ENCODE measurements at regions not wholly inside any gene's neighbourhood (a gene's known extent, or its start where the extent isn't known, plus 50 kb on each side); places are given as distances from the start of the nearest gene placed in this dataset.

GRCh38 chr2:213221957-213222356, 62.3 kb upstream of the SPAG16 start:
- Histone ChIP-seq H3K27me3 (replicated peaks in 1 of 2; ENCODE audit: control insufficient read depth in 2 of 2, insufficient read depth in 2 of 2, low read length in 1 of 2) (no peaks in the 10 kb centered on the region), H3K4me2 (ENCODE audit: control insufficient read depth, insufficient read depth) (no peak overlapping the region), H3K9ac (ENCODE audit: control insufficient read depth, insufficient read depth, low read length) (no peak overlapping the region), H3K4me3 (no peak overlapping the region), H3K79me2 (ENCODE audit: control insufficient read depth, insufficient read depth, low read length) (no peaks in the 10 kb centered on the region), H3K9me3 (replicated peaks; ENCODE audit: control insufficient read depth, insufficient read depth, low read length) (no peaks in the 10 kb centered on the region; the same call in 2 of the 3 replicates), H3K27ac (ENCODE audit: control insufficient read depth, insufficient read depth) (no peak overlapping the region), H2AFZ (ENCODE audit: control insufficient read depth, low read depth, low read length) (no peak overlapping the region), H3K4me1 (ENCODE audit: control insufficient read depth, insufficient read depth, low read length) (peaks cover 5% of the 10 kb centered on the region; the same call in 1 of the 2 replicates), H3K36me3 (ENCODE audit: control insufficient read depth in 2 of 2, insufficient read depth in 2 of 2, low read length in 1 of 2) (no peaks in the 10 kb centered on the region), H4K20me1 (ENCODE audit: control insufficient read depth, insufficient read depth) (no peaks in the 10 kb centered on the region)
- no peak for DNase-seq (ENCODE audit: low read depth, low spot score)
- no peak for FAIRE-seq
- in situ Hi-C loops (cut with MboI), result no loop called here
- ChIA-PET POLR2A (interaction anchor here (1.2 kb wide), 1 partner anchor 39 kb away, joined by 3 read pairs; no protein-coding TSS in a partner anchor), RAD21 (ENCODE audit: unreplicated experiment) (interaction anchor here (1.0 to 1.8 kb wide), 3 partner anchors 11 to 65 kb away, joined by 3 to 4 read pairs (median 4); no protein-coding TSS in a partner anchor), SMC1A (ENCODE audit: uncharacterized antibody, unreplicated experiment) (interaction anchor here (0.8 to 3.5 kb wide), 2 partner anchors 10 to 36 kb away, joined by 3 to 18 read pairs; no protein-coding TSS in a partner anchor), CTCF (interaction anchor here (1.2 to 1.7 kb wide), 3 partner anchors 9 to 59 kb away, joined by 3 to 6 read pairs (median 3); no protein-coding TSS in a partner anchor)
- ATAC-seq, result no peak
- intact Hi-C loops (cut with micrococcal nuclease; ENCODE audit: unreplicated experiment), result no loop called here
- BruUV-seq (replicated peaks), result no TSS peak
- WGBS (ENCODE audit: insufficient coverage, insufficient replicate concordance, low lambda C conversion rate, missing lambda C conversion rate), result 65% methylated on average over 2 of the region's 2 CpGs
- TF ChIP-seq, protein P1, sequence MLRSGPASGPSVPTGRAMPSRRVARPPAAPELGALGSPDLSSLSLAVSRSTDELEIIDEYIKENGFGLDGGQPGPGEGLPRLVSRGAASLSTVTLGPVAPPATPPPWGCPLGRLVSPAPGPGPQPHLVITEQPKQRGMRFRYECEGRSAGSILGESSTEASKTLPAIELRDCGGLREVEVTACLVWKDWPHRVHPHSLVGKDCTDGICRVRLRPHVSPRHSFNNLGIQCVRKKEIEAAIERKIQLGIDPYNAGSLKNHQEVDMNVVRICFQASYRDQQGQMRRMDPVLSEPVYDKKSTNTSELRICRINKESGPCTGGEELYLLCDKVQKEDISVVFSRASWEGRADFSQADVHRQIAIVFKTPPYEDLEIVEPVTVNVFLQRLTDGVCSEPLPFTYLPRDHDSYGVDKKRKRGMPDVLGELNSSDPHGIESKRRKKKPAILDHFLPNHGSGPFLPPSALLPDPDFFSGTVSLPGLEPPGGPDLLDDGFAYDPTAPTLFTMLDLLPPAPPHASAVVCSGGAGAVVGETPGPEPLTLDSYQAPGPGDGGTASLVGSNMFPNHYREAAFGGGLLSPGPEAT (IDR thresholded peaks at IDR 0.05; ENCODE audit: low read depth), result no peak
- no peak for TF ChIP-seq IKZF2 (IDR thresholded peaks at IDR 0.05)
- TF ChIP-seq IKZF1 (conservative IDR thresholded peaks at IDR 0.05), result no peak
- TF ChIP-seq ATF2 (IDR thresholded peaks at IDR 0.05; ENCODE audit: low read length), result no peak
- TF ChIP-seq, protein P2, sequence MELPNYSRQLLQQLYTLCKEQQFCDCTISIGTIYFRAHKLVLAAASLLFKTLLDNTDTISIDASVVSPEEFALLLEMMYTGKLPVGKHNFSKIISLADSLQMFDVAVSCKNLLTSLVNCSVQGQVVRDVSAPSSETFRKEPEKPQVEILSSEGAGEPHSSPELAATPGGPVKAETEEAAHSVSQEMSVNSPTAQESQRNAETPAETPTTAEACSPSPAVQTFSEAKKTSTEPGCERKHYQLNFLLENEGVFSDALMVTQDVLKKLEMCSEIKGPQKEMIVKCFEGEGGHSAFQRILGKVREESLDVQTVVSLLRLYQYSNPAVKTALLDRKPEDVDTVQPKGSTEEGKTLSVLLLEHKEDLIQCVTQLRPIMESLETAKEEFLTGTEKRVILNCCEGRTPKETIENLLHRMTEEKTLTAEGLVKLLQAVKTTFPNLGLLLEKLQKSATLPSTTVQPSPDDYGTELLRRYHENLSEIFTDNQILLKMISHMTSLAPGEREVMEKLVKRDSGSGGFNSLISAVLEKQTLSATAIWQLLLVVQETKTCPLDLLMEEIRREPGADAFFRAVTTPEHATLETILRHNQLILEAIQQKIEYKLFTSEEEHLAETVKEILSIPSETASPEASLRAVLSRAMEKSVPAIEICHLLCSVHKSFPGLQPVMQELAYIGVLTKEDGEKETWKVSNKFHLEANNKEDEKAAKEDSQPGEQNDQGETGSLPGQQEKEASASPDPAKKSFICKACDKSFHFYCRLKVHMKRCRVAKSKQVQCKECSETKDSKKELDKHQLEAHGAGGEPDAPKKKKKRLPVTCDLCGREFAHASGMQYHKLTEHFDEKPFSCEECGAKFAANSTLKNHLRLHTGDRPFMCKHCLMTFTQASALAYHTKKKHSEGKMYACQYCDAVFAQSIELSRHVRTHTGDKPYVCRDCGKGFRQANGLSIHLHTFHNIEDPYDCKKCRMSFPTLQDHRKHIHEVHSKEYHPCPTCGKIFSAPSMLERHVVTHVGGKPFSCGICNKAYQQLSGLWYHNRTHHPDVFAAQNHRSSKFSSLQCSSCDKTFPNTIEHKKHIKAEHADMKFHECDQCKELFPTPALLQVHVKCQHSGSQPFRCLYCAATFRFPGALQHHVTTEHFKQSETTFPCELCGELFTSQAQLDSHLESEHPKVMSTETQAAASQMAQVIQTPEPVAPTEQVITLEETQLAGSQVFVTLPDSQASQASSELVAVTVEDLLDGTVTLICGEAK (IDR thresholded peaks at IDR 0.05; ENCODE audit: borderline replicate concordance), result no peak
- TF ChIP-seq DPF2 (IDR thresholded peaks at IDR 0.05), result no peak
- TF ChIP-seq PAX5 (IDR thresholded peaks at IDR 0.05; ENCODE audit: borderline replicate concordance, low read depth, low read length), result no peak
- no peak for TF ChIP-seq POLR2A (IDR thresholded peaks at IDR 0.05; ENCODE audit: low read depth, low read length)
- TF ChIP-seq REST (IDR thresholded peaks at IDR 0.05; ENCODE audit: low read depth, low read length), result no peak
- TF ChIP-seq MYB (IDR thresholded peaks at IDR 0.05; ENCODE audit: borderline replicate concordance, low read depth, low read length), result no peak
- TF ChIP-seq KAT2A (conservative IDR thresholded peaks at IDR 0.05; ENCODE audit: control insufficient read depth, low read depth, low read length), result no peak
- TF ChIP-seq SPI1 (IDR thresholded peaks at IDR 0.05; ENCODE audit: borderline replicate concordance, insufficient read depth, low read depth, low read length), result no peak
- no peak for TF ChIP-seq CHD2 (IDR thresholded peaks at IDR 0.05; ENCODE audit: borderline replicate concordance, low read depth, low read length)

All from GM12878 (cell line).